Transverse colon (tissue), 4 donors: ENCODE measurements at regions not wholly inside any gene's neighbourhood (a gene's known extent, or its start where the extent isn't known, plus 50 kb on each side); places are given as distances from the start of the nearest gene placed in this dataset.

ENCODE experiments used
- POLR2A ChIP-seq: fragments of 450-650 bp; IDR thresholded peaks from one replicate; pipeline ENCODE4 v1.6.1; 2016; ENCODE audit warnings: antibody characterized with exemption, mild to moderate bottlenecking, moderate library complexity
- POLR2AphosphoS5 ChIP-seq, 3 donors: sonication (generic); formaldehyde crosslinking; IDR thresholded peaks; one replicate each; pipeline ENCODE4 v1.6.1; 2016; ENCODE audit warnings: antibody characterized with exemption in 3 of 3
- TF ChIP-seq, protein P1 (sequence below), 5 experiments: fragments of 200-600 bp in 3 of 5; fragments of 450-650 bp in 2 of 5; sonication (generic) in 3 of 5; IDR thresholded peaks; 1 replicate in 2 of 5; 2 replicates in 3 of 5; pipeline ENCODE4 v1.5.1; 2016 to 2017; ENCODE audit warnings: antibody characterized with exemption in 5 of 5, inconsistent platforms in 3 of 5, mild to moderate bottlenecking in 2 of 5, moderate library complexity in 1 of 5

- TF ChIP-seq, protein P1, sequence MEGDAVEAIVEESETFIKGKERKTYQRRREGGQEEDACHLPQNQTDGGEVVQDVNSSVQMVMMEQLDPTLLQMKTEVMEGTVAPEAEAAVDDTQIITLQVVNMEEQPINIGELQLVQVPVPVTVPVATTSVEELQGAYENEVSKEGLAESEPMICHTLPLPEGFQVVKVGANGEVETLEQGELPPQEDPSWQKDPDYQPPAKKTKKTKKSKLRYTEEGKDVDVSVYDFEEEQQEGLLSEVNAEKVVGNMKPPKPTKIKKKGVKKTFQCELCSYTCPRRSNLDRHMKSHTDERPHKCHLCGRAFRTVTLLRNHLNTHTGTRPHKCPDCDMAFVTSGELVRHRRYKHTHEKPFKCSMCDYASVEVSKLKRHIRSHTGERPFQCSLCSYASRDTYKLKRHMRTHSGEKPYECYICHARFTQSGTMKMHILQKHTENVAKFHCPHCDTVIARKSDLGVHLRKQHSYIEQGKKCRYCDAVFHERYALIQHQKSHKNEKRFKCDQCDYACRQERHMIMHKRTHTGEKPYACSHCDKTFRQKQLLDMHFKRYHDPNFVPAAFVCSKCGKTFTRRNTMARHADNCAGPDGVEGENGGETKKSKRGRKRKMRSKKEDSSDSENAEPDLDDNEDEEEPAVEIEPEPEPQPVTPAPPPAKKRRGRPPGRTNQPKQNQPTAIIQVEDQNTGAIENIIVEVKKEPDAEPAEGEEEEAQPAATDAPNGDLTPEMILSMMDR (IDR thresholded peaks at IDR 0.05) = no peak
- TF ChIP-seq POLR2A = no peak
- no peak for TF ChIP-seq POLR2AphosphoS5 (IDR thresholded peaks at IDR 0.05)
Measured at GRCh38 chr9:23606107-23606506, 219.9 kb downstream of the ELAVL2 start.
